Epithelial cell of esophagus (primary cell): ENCODE measurements at regions not wholly inside any gene's neighbourhood (a gene's known extent, or its start where the extent isn't known, plus 50 kb on each side); places are given as distances from the start of the nearest gene placed in this dataset.

ENCODE experiments used
- DNase-seq: peaks from one replicate; pipeline ENCODE4 v3.0.0; 2010; ENCODE audit warnings: low read depth
- H3K4me3 ChIP-seq: 2 replicates; pipeline ENCODE4 v1.5.1; 2011; ENCODE audit warnings: mild to moderate bottlenecking, low read length, control low read depth
- TF ChIP-seq, protein P1 (sequence below): IDR thresholded peaks from 2 replicates; pipeline ENCODE4 v1.5.1; 2011; ENCODE audit warnings: low read depth, mild to moderate bottlenecking, low read length, control low read depth, inconsistent platforms; ENCODE audit not compliant: insufficient read depth; ENCODE audit errors: missing control alignments

DNA sequence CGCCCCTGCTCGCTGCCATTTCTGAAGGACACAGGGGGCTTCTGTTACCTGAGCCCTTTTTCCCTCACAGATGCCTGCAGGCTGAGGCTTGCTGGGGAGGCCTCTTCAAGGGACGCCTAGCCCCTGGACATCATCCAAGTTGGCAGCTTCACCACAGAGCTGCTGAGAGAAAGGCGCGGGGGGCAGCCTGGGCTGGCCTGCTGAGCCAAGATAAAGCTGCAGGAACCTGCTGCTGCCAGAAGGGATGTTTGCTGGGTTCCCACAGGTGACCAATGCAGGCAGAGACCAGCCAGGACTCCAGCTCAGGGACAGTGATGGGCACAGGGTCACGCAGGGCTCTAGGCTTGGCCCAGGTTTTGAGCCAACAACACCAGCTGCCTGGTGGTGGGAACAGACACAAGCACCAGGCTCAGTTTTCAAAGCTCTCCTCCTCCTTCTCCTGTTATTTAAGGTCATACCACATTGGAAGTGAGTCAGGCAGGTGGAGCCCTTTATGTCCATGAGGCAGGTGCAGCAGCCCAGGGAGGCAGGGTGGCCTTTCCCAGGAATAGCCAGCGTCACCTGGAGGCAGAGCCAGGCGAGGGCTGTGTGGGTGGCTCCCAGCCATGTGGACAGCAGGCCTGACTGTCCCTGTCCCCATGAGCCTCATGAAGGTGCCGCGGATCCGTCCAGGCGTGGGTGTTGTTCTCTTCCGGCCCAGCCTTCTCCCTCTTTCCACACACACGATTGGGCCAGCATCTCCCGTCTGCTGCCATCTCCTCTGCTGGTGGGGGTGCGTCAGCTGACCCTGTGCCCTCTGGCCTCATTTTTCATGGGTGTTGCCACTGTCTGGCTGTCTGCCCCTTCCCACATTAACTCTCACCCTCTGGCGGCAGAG lies 515.5 kb upstream of the MYT1L start:
- peak; percentile 45 for DNase-seq
- TF ChIP-seq, protein P1, sequence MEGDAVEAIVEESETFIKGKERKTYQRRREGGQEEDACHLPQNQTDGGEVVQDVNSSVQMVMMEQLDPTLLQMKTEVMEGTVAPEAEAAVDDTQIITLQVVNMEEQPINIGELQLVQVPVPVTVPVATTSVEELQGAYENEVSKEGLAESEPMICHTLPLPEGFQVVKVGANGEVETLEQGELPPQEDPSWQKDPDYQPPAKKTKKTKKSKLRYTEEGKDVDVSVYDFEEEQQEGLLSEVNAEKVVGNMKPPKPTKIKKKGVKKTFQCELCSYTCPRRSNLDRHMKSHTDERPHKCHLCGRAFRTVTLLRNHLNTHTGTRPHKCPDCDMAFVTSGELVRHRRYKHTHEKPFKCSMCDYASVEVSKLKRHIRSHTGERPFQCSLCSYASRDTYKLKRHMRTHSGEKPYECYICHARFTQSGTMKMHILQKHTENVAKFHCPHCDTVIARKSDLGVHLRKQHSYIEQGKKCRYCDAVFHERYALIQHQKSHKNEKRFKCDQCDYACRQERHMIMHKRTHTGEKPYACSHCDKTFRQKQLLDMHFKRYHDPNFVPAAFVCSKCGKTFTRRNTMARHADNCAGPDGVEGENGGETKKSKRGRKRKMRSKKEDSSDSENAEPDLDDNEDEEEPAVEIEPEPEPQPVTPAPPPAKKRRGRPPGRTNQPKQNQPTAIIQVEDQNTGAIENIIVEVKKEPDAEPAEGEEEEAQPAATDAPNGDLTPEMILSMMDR = peak; percentile 14
- no peak overlapping the region for H3K4me3 ChIP-seq

DNA sequence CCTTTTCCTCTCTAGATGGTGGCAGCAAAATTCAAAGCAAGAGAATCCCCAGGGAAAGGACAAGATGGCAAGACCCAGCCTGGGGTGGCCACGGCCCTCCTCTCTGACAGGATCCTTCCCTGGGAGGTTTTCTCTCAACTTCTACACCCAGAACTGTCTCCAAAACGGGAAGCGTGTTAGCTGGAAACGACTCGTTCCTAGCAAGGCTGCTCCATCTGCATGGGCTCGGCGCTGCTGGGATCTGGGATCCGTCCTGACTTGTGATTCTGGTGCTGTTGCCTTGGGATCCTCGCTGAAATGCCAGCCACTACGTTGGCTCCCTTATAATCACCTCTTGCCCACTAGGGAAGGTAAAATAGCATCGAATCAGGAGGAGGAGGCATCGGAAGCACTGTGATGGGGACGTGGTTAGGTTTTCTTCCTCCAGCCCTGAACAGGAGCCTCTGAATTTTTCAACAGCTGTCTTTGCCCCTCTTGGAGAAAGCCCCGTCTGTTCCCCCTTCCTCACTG lies 514.8 kb upstream of the MYT1L start:
- H3K4me3 ChIP-seq = no peak overlapping the region
- peak; percentile 2 for DNase-seq
- TF ChIP-seq, protein P1 = no peak

DNA sequence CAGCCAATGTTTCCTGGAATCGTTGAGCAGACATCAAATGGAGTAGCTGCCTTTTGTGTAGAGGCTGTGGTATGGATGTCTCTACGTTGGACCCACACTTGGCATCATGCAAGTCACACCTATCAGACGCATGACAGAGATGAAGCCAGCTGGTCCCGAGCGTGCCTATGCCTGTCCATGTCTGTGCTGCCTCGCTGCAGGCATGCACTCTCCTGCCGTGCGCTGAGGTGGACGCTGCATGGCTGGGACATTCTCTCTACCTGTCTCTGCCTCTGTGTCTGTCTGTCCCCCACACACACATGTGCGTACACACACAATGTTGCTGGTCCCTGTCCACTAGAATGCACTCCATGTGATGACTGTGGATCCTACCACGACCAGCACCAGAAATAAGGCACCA lies 514.2 kb upstream of the MYT1L start:
- no peak overlapping the region for H3K4me3 ChIP-seq
- TF ChIP-seq, protein P1 = no peak
- DNase-seq = peak; percentile 42

DNA sequence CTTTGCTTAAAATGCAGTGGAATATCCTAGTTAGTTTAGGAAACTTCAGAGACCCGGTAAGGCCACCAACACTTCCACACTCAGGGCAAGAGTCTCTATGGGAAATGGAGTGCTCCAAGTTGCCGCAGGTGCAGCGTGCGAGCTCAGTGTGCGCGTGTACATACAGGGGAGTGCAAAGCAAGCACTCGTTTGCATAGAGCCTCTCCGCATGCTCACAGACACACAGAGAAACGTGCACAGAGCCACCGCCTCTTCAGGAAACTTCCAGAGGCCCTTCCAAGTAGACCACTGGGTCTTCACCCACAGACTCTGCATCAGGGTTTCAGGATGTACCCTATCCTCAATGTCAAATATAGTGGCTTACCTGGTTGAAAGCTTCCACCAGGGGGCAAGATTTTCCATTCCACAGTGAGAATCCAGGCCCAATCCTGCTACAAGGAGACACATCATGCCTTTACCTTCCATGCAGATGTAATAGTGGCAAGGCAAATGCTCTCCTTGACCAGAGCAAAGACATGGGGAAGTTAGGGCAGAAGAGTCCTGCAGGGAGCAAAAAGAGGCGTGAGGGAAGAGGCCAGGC lies 513.0 kb upstream of the MYT1L start:
- no peak for DNase-seq
- no peak overlapping the region for H3K4me3 ChIP-seq
- TF ChIP-seq, protein P1 = no peak

DNA sequence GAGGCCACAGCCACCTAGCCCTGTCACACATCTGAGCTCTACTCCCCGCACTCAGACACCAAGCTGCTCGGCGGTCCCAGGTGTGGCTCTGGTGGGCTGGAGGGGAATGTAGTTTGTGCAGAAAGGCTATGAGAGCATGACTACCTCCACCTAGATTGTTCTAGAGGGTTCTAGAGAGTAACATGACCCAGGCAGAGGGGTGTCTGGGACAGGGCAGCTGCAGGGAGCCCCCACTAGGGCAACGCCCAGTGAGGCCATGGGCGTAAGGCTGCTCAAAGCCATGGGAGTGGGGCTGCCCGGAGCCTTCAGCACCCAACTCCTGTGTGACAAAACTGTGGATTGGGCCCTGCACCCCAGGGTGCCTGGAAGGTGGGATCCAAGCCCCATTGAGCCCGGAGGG lies 511.4 kb upstream of the MYT1L start:
- H3K4me3 ChIP-seq = no peak overlapping the region
- DNase-seq = no peak
- TF ChIP-seq, protein P1 = no peak

DNA sequence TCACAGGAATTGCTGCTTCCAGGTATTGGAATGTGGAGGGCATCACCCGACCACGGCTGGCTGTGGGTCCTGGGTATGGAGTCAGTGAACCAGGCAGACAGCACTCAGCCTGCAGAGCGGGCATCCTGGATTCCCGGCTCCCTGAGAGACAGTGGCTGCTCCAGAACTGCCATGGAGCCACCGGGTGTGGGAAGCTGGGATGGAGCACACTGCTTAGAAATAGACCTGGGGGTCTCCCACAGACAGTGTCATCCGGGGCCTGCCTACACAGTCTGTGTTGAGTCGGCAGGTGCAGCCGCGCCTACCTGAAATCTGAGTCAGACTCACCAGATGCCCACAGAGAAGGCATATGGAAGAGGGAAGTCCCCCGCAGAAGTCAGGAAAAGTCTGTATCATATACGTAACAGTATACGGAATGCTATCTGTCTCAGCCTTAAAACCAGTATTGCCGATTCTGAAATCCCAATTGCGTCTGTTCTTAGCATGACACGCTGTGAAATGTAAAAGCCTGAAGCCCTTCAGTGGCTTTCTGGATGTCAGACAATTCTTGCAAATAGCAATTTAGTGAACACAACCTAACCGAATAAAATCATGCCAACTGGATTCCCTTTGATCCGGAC lies 509.7 kb upstream of the MYT1L start:
- TF ChIP-seq, protein P1 = no peak
- H3K4me3 ChIP-seq = no peak overlapping the region
- DNase-seq = no peak
